A673 (cell line): ENCODE measurements at regions not wholly inside any gene's neighbourhood (a gene's known extent, or its start where the extent isn't known, plus 50 kb on each side); places are given as distances from the start of the nearest gene placed in this dataset.

Experiments used
- BruUV-seq: library from RNA; stranded (reverse); fragments of 400-500 nt; replicated peaks from 2 replicates; lab custom pipeline; 2021; lab: Mats Ljungman, UMichigan
- CTCF ChIA-PET: fragments of 300-600 bp; sonication (Branson Sonifier 250); formaldehyde crosslinking; loops from one replicate; lab custom pipeline; 2022; ENCODE audit warnings: antibody characterized with exemption; lab: Charles Lee
- POLR2A ChIA-PET: fragments of 300-600 bp; sonication (Branson Sonifier 250); formaldehyde crosslinking; loops from one replicate; lab custom pipeline; 2022; ENCODE audit warnings: antibody characterized with exemption; ENCODE audit not compliant: low non-redundant PET; lab: Charles Lee
- DNase-seq: peaks from one replicate; pipeline ENCODE4 v3.0.0-alpha.2; 2015; ENCODE audit warnings: low spot score
- H3K27ac ChIP-seq: fragments of 200-600 bp; sonication (generic); 2 replicates; pipeline ENCODE4 v1.5.1; 2016; ENCODE audit warnings: mixed run types, low read depth, mild to moderate bottlenecking, mixed read lengths, antibody characterized with exemption, low read length; ENCODE audit not compliant: poor library complexity, severe bottlenecking
- H3K27me3 ChIP-seq: fragments of 200-600 bp; sonication (generic); replicated peaks from 2 replicates; pipeline ENCODE4 v1.6.1; 2017; ENCODE audit warnings: mixed run types, low read depth, mild to moderate bottlenecking, mixed read lengths, antibody characterized with exemption, low read length; ENCODE audit not compliant: insufficient read depth, poor library complexity
- H3K36me3 ChIP-seq: fragments of 200-600 bp; sonication (generic); 2 replicates; pipeline ENCODE4 v1.6.1; 2016; ENCODE audit warnings: mixed run types, mild to moderate bottlenecking, mixed read lengths, antibody characterized with exemption, low read length; ENCODE audit not compliant: insufficient read depth, poor library complexity, severe bottlenecking
- H3K4me1 ChIP-seq: fragments of 200-600 bp; sonication (generic); 2 replicates; pipeline ENCODE4 v1.6.1; 2017; ENCODE audit warnings: mixed run types, mild to moderate bottlenecking, mixed read lengths, antibody characterized with exemption, low read length; ENCODE audit not compliant: insufficient read depth, poor library complexity, severe bottlenecking
- H3K4me3 ChIP-seq: fragments of 200-600 bp; sonication (generic); 2 replicates; pipeline ENCODE4 v1.5.1; 2016; ENCODE audit warnings: low read depth, mixed run types, mild to moderate bottlenecking, mixed read lengths, low read length; ENCODE audit not compliant: poor library complexity, severe bottlenecking
- H3K9me3 ChIP-seq: fragments of 200-600 bp; sonication (generic); 2 replicates; pipeline ENCODE4 v1.6.1; 2016; ENCODE audit warnings: mixed run types, low read depth, mild to moderate bottlenecking, mixed read lengths, antibody characterized with exemption, low read length; ENCODE audit not compliant: poor library complexity, severe bottlenecking
- CTCF ChIP-seq: fragments of 300-800, 200-600 bp; sonication (generic); conservative IDR thresholded peaks from 2 replicates; pipeline ENCODE4 v1.5.1; 2017; ENCODE audit warnings: low read depth, mild to moderate bottlenecking, antibody characterized with exemption, low read length, moderate library complexity, mixed read lengths
- EZH2 ChIP-seq: fragments of 200-600 bp; sonication (generic); IDR thresholded peaks from 2 replicates; pipeline ENCODE4 v1.6.1; 2017; ENCODE audit warnings: borderline replicate concordance, low read depth, mild to moderate bottlenecking, mixed read lengths, antibody characterized with exemption, low read length; ENCODE audit not compliant: poor library complexity, severe bottlenecking
- intact Hi-C: fragments of 100-400 bp; cut with micrococcal nuclease; formaldehyde crosslinking; loops from one replicate; pipeline ENCODE4 v1.10.0; 2022; ENCODE audit not compliant: unreplicated experiment

- no peaks in the 10 kb centered on the region for H3K4me1 ChIP-seq
- no peaks in the 10 kb centered on the region for H3K27me3 ChIP-seq
- H3K9me3 ChIP-seq, result no peaks in the 10 kb centered on the region
- no peak overlapping the region for H3K27ac ChIP-seq
- H3K4me3 ChIP-seq, result no peak overlapping the region
- no TSS peak for BruUV-seq
- intact Hi-C loops, result no loop called here
- ChIA-PET CTCF (no interaction called here), POLR2A (no interaction called here)
- no peak for DNase-seq
- H3K36me3 ChIP-seq, result no peaks in the 10 kb centered on the region
- no peak for TF ChIP-seq CTCF
- TF ChIP-seq EZH2, result no peak
These were observed 329.4 kb upstream of the PPARGC1A start for GRCh38 chr4:24219209-24219608.

GRCh38 chr4:24218566-24218965 lies 328.7 kb upstream of the PPARGC1A start:
- CTCF ChIA-PET, result no interaction called here
- BruUV-seq, result no TSS peak

GRCh38 chr4:24214796-24215195 lies 324.9 kb upstream of the PPARGC1A start:
- POLR2A ChIA-PET, result no interaction called here
- H3K36me3 ChIP-seq, result no peaks in the 10 kb centered on the region
- no peak for TF ChIP-seq CTCF
- no peak for TF ChIP-seq EZH2

More at GRCh38 chr4:24218566-24218965, 328.7 kb upstream of the PPARGC1A start:
- Histone ChIP-seq H3K4me3 (no peak overlapping the region), H3K4me1 (no peaks in the 10 kb centered on the region), H3K27me3 (no peaks in the 10 kb centered on the region), H3K9me3 (no peaks in the 10 kb centered on the region), H3K27ac (no peak overlapping the region), H3K36me3 (no peaks in the 10 kb centered on the region)
- intact Hi-C loops, result no loop called here
- POLR2A ChIA-PET, result no interaction called here
- DNase-seq, result no peak
- TF ChIP-seq CTCF, result no peak
- no peak for TF ChIP-seq EZH2

More at GRCh38 chr4:24214796-24215195, 324.9 kb upstream of the PPARGC1A start:
- CTCF ChIA-PET, result no interaction called here
- intact Hi-C loops, result no loop called here
- H3K9me3 ChIP-seq, result no peaks in the 10 kb centered on the region
- H3K27me3 ChIP-seq, result peaks cover 4% of the 10 kb centered on the region
- no peak for DNase-seq
- H3K27ac ChIP-seq, result no peak overlapping the region
- H3K4me3 ChIP-seq, result no peak overlapping the region
- no peaks in the 10 kb centered on the region for H3K4me1 ChIP-seq
- no TSS peak for BruUV-seq
